Esophagus muscularis mucosa (tissue), 4 donors: ENCODE measurements at regions not wholly inside any gene's neighbourhood (a gene's known extent, or its start where the extent isn't known, plus 50 kb on each side); places are given as distances from the start of the nearest gene placed in this dataset.
"Not testable (repeated sequence)": the region's sequence is repeated elsewhere in the genome, so short reads cannot be mapped to it uniquely, and the experiment has no call there.

Experiments
- DNase-seq: peaks from one replicate; pipeline ENCODE4 v3.0.0-alpha.2; 2017; ENCODE audit errors: extremely low spot score
- H3K27ac ChIP-seq, 4 donors: fragments of 200-600 bp; sonication (generic); replicated peaks in 1 of 4; 1 replicate in 3 of 4; 2 replicates in 1 of 4; pipeline ENCODE4 v1.5.1; 2016 to 2019; ENCODE audit warnings: mild to moderate bottlenecking in 1 of 4
- H3K27me3 ChIP-seq, 4 donors: fragments of 200-600 bp; sonication (generic); one replicate each; pipeline versions ENCODE4 v1.5.1 to v1.6.0; 2016 to 2019
- H3K36me3 ChIP-seq, 4 donors: fragments of 200-600 bp; sonication (generic); one replicate each; pipeline ENCODE4 v1.5.1; 2016 to 2019
- H3K4me1 ChIP-seq, 4 donors: fragments of 200-600 bp; sonication (generic); one replicate each; pipeline ENCODE4 v1.5.1; 2016 to 2019
- H3K4me3 ChIP-seq, 4 donors: fragments of 200-600 bp; sonication (generic); 1 replicate in 2 of 4; 2 replicates in 2 of 4; pipeline ENCODE4 v1.5.1; 2016 to 2019; ENCODE audit warnings: mild to moderate bottlenecking in 4 of 4, moderate library complexity in 1 of 4
- H3K9me3 ChIP-seq, 4 donors: fragments of 200-600 bp; sonication (generic); 1 replicate in 3 of 4; 2 replicates in 1 of 4; pipeline ENCODE4 v1.5.1; 2016 to 2019
- CTCF ChIP-seq, 3 experiments: fragments of 200-600 bp in 2 of 3; fragments of 450-650 bp in 1 of 3; sonication (generic) in 2 of 3; IDR thresholded peaks; one replicate each; pipeline ENCODE4 v1.5.1; 2017 to 2019; ENCODE audit warnings: antibody characterized with exemption in 3 of 3, mild to moderate bottlenecking in 2 of 3, moderate library complexity in 1 of 3
- WGBS: methylation state at CpG from one replicate; pipeline ENCODE4 v1.1.5; 2018; 5-methylcytosine and 5-hydroxymethylcytosine counted together
- intact Hi-C: fragments of 100-400 bp; cut with DNase I; formaldehyde crosslinking; loops from one replicate; pipeline ENCODE4 v1.15.1; 2023
- small RNA-seq, 3 donors: library from RNA; depleted of rRNA; stranded (forward); fragments of <200 nt; gene quantifications; one replicate each; pipeline ENCODE3, GENCODE V24; 2016

GRCh38 chr22:16911340-16911739 is 86.1 kb upstream of the XKR3 start:
- H3K4me3 ChIP-seq, H3K36me3 ChIP-seq, H3K27ac ChIP-seq, H3K9me3 ChIP-seq, DNase-seq, H3K4me1 ChIP-seq: not testable (repeated sequence)
- intact Hi-C loops: loop anchor here (10.0 kb wide), 1 partner anchor 583 kb away; no protein-coding TSS in a partner anchor
- TF ChIP-seq CTCF (IDR thresholded peaks at IDR 0.05): peak in 1 of 3 experiments; percentile 23
- H3K27me3 ChIP-seq: peaks cover 0 to 33% (median 0%) of the 10 kb centered on the region in 4 donors
- whole genome bisulfite sequencing: 14% methylated on average over 2 of the region's 2 CpGs

DNA sequence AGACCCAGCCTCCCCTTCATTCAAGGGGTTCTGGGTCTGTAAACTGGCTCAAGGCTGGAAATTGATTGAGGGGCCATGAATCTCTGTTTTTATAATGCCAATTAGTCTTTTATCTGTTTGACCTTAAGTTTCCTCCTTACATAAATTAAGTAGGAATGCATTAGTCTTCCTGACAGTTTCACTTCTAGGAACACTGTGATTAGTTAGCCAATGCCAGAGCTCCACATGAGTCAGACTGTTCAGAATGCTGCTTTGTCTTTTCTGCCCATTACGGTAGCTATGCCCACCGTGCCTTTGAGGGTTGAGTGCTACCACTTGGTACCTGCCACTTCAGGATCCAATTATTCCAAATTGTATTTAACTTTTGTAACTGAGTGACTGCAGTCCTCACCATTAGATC is 76.8 kb upstream of the XKR3 start:
- H3K27me3 ChIP-seq, H3K4me1 ChIP-seq, H3K4me3 ChIP-seq, DNase-seq, H3K27ac ChIP-seq, H3K9me3 ChIP-seq, H3K36me3 ChIP-seq, intact Hi-C loops: not testable (repeated sequence)
- 77% methylated on average over 2 of the region's 2 CpGs for WGBS

- WGBS: 70% methylated on average over 4 of the region's 5 CpGs
Observed at GRCh38 chr22:16901579-16901978, 76.4 kb upstream of the XKR3 start.

GRCh38 chr22:16899358-16899757 is 74.1 kb upstream of the XKR3 start:
- WGBS: no CpG with 5 or more reads among the region's 2 CpGs
- intact Hi-C loops, H3K27ac ChIP-seq, H3K4me3 ChIP-seq, H3K9me3 ChIP-seq, DNase-seq, H3K27me3 ChIP-seq, H3K4me1 ChIP-seq, H3K36me3 ChIP-seq: not testable (repeated sequence)

More at GRCh38 chr22:16901579-16901978, 76.4 kb upstream of the XKR3 start:
- H3K36me3 ChIP-seq, H3K4me1 ChIP-seq, H3K4me3 ChIP-seq, H3K9me3 ChIP-seq, intact Hi-C loops, H3K27ac ChIP-seq, H3K27me3 ChIP-seq, DNase-seq: not testable (repeated sequence)

- H3K9me3 ChIP-seq, H3K4me3 ChIP-seq, DNase-seq, H3K27ac ChIP-seq, intact Hi-C loops, H3K27me3 ChIP-seq, H3K4me1 ChIP-seq, H3K36me3 ChIP-seq: not testable (repeated sequence)
- WGBS: 14% methylated on average over 2 of the region's 2 CpGs
Observed at GRCh38 chr22:16897365-16897764, 72.2 kb upstream of the XKR3 start.

DNA sequence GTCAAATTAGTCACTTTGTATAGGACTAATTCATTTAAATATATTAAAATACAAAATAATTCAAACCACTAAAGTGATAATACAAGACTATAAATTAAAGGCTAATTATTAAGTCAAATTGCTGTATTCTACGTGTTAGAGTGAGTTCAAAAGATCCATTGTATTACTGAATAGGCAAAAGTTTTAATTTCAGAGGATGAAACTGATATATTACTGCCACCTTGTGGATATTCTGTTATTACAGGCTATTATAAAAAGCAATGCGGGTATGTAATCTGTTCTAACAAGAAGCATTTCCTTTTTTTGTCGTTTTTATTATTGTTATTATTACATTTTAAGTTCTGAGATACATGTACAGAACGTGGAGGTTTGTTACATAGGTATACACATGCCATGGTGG is 66.7 kb upstream of the XKR3 start:
- not testable (repeated sequence) for H3K36me3 ChIP-seq
- peak; percentile 34 to 45 (median 41) for TF ChIP-seq CTCF (IDR thresholded peaks at IDR 0.05)

DNA sequence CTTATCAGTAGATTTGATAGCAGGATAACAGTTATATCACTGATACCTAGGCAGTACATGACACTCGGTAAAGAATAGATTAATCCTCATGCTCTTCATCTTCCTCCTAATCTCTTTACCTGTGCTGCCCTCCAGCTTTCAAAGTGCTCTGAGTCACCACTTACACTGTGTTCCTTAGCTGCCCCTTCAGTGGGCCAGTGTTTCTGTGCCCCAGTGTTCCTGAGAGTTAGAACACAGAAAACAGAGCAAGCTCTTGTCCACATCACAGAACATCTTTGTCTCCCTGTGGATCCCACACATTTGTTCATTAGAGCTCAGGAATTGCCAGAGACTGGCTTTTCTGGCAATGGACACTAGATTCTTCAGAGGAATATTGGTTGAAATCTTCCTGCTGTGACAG is 51.1 kb upstream of the XKR3 start:
- H3K9me3 ChIP-seq, DNase-seq, H3K4me1 ChIP-seq, H3K27ac ChIP-seq, H3K27me3 ChIP-seq, H3K4me3 ChIP-seq, H3K36me3 ChIP-seq, intact Hi-C loops: not testable (repeated sequence)
- WGBS: 85% methylated on average over 1 of the region's 1 CpG

More for the DNA sequence above, 66.7 kb upstream of the XKR3 start:
- H3K27me3 ChIP-seq, H3K4me3 ChIP-seq, intact Hi-C loops, H3K9me3 ChIP-seq, H3K4me1 ChIP-seq, H3K27ac ChIP-seq, DNase-seq: not testable (repeated sequence)
- WGBS: under 1% methylated on average over 4 of the region's 4 CpGs

Small RNA genes lying in the stretch of these regions (small RNA-seq; reads per million reads assigned to genes)
- gene AC006548.1 (0 reads per million in 3 donors), gene MTND1P17 (0 reads per million in 3 donors)
